Midbrain (tissue), 1 donor: ENCODE measurements at regions not wholly inside any gene's neighbourhood (a gene's known extent, or its start where the extent isn't known, plus 50 kb on each side); places are given as distances from the start of the nearest gene placed in this dataset.
"Not testable (repeated sequence)": the region's sequence is repeated elsewhere in the genome, so short reads cannot be mapped to it uniquely, and the experiment has no call there.

Experiments
- DNase-seq: peaks from one replicate; lab custom pipeline; 2025; lab: John Stamatoyannopoulos, UW

DNA sequence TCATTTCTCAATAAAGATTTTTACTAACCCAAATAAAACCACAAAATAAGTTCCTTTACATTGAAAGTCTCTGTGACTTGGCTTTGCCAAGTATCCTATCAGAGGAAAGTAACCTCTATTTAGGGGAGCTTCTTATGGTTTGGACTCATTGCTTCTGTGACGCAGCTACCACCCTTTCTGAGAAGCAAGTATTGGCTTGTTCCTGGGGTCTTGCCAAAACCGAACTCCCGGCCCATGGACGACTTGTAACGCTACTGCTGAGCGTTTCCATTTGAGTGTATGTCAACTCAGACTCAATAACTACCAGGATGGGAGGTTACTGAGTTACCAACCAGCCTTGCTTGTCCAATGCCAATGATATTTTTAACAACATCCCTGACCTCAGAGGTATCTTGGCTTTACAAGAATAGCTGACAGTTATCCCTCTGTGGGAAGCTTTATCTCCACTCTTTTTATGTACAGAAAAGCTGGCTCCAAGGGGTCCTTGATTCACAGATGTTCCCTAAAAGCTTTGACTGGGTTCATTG, 911.9 kb downstream of the TTLL7 start:
- DNase-seq = no peak

DNA sequence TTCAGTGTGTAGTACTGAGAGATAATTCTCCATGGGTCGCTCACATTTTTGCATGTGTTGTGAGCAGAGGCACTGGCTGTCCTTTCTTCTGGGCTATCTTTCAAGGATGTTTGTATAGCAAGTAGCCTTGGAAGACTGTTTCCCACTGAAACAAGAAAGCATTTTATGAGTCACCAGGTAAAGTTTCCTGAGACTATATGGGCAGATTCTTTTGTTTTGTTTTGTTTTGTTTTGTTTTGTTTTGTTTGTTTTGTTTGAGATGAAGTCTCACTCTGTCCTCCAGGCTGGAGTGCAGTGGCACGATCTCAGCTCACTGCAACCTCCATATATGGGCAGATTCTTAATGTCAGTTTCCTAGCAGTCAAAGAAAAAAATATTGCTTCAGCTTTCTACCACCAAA, 912.6 kb downstream of the TTLL7 start:
- no peak for DNase-seq

DNA sequence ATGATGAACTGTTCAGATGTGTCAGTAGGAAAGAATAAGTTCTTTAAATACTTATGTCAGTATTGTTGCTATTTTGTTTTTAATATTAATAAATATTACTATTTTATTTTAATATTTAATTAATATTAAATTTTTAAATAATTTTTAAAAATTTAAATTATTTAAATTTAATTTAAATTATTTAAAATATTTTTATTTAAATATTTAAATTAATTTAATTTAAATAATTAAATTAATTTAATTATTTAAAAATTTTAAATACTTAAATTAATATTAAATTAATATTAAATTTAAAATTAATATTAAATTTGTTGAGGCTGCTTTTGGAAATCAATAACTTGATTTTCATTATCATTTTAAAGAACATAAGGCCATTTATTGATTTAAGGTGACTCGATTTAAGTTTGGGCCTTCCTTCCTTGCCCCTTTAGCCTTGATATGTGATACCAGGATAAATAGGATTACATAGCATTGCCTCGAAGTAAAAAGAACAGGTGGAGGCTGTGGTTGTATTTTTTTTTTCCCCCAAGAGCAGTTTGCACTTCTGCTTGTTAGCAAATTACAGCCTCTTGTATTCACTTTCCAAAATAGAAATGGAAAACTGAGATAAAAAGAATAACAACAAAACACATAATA, 915.2 kb downstream of the TTLL7 start:
- DNase-seq = no peak

DNA sequence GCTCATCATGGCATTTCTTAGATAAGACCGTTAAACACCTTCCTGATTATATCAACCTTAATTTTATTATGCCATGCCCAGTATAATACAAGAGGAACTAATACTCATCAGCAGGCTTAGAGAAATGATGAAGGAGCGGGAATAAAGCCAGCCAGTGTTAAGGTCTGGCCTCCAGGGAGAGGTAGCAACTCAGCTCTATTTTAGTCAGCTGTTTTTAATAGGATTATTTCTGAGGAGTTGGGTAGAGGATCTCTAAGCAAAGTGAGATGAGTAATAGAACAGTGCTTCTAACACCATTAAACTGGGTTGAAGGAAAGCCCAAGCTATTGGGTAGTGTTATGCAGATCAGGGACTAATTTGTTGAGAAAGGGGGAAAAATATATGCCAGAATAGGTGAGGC, 921.5 kb downstream of the TTLL7 start:
- no peak for DNase-seq

DNA sequence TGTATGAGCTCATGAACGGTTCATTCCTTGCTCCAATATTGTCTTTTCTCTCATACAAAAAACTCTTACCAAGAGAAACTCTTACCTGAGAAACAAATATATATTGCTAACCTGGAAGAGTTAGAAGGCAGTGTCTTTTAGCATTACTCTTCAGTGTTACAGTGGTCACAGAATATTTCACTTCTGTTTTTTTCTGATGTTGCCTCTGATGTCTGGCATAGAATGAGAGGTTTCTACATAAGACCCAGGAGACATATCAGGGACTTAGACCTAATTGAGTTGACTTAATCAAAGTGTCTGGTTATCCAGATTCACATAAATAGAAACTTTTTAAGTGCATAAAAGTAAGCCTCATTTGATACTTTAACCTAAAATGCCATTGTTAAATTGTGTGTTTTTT, 923.8 kb downstream of the TTLL7 start:
- no peak for DNase-seq

DNA sequence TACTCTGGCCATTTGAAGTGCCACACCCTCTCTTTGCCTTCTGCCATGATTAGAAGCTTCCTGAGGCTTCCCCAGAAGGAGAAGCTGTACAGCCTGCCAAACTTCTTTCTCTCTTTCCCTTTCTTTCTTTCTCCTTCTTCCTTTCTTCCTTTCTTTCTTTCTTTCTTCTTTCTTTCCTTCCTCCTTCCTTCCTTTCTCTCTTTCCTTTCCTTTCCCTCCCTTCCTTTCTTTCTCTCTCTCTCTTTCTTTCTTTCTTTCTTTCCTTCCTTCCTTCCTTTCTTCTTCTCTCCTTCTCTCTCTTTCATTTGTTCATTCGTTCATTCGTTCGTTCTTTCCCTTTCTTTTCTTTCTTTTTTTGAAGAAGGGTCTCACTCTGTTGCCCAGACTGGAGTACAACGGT, 931.0 kb downstream of the TTLL7 start:
- no peak for DNase-seq

DNA sequence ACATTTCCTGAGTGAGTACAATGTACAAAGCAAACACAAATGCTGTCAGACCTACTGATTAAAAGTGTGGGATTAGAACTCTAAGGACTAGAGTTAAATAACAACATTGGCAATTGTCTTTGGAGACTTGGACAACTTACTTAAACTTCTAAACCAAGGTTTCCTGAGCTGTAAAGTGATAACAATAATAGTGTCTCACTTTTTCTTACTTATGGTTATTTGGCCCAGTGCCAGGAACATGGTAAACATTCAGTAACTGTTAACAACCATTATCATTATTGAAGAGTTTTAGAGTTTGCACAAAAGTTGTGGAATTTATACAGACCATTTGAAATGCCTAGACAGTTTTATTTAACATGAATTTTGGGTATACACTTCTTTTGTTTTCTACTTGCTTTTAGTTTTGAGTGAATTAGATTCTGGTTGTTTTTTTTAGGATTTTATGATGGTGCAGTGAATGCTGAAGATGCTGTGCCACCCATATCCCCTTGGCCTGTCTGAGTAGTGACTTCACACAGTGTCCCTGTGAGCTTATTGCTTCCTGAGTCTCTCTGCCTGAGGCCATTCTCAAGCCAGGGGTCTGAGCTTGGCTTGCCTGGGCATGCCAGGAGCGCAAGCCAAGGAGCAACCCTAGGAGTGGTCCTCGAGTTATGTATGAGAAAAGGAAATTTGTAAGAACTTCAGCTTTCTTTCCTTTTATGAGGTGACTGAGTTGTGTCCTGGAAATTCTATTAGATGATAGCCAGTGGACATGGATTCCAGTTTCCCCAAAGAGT, 932.8 kb downstream of the TTLL7 start:
- no peak for DNase-seq

DNA sequence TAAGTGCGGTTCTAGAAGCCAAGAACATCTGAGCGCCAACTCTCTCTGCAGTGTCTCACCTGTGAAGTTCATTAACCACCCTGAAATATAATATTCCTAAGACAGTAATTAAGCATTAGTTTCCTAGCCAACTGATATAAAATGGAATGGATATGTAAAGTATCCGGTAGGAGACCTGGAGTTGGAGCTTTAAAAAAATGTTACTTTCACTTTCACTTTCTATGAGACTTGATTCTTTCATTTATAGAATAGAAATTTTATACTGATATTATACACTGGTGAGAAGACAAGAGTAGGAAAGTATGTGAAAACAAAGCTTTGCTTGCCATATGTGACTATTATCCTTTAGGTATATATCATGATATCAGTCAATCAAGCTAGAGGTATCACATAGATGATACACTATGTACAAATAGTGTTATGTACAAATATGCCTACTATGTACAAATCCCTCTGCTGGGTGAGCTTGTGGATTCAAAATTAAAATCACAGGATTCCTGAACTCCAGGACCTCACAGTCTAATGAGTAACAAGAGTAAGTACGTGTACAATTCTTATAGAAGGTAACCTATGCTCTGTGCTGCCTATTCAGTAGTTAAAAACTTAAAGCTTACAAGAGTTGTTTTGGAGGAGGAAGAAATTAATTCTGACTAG, 934.2 kb downstream of the TTLL7 start:
- DNase-seq = no peak

DNA sequence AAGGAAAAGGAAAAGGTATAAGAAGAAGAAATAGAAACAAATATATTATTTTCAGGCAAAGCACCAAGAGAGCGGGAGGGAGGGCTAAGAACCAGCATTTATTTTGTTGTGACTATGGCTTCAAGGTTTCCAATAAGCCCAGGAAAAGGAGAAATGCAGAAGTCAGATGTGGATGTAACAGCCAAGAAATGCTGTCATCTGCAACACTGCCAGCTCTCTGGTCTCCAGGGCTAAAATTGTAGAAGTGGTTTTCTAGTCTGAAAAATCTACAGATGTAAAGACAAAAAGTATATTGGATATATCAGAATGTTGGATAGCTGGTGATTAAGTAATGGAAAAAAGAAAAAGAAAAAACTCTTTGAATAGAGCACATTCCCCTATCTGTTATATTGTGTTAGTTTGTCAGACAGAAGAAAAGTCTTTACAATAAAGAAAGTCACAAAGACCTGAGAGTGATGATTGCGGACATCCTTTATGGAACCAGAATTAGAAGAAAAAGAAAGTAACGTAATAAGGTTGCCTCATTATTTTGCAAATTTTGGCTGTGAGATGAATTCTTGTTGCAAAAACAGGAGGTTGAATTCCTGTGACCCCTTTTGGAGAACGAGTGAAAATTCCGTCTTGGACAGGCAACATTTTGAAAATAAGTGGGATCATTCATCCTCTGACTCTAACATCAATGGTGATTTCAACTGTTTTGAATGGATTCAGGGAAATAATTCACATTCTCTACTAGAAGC, 938.1 kb downstream of the TTLL7 start:
- no peak for DNase-seq

DNA sequence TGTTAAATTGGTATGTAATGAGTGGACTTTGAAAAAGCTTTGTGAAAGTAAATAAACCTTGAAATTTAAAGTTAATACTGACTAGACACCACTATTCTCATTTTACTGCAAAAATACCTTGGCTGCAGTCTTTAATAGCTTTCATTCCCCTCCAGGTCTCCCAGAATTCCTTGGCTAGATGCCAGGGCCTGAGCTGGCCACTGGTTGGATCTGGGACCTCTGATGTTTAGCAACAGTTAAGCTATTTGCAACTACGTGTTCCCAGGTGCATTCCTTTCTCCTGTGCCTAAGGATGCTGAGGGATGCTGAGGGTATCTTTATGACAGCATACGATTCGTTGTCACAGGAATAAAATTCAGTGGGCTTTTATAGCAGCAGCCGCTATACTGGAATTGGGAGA, 938.7 kb downstream of the TTLL7 start:
- DNase-seq = no peak

DNA sequence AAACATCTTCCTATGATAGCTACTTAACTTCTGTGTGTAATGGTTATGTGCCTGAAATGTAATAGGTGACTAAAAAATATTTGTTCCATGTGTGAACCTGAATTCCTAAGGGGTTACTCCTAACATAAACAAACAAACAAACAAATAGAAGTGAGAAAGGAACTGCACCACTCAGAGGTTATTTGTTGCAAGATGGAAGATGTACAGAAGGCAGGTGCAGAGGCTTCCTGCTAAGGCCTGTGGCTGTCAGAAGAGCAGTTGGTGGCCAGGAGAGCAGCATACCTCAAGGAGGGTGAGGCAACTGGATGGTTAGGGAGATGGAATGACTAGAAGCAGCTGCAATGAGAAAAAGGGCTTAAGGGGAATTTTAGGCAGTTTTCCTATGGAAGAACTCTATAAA, 940.6 kb downstream of the TTLL7 start:
- no peak for DNase-seq

DNA sequence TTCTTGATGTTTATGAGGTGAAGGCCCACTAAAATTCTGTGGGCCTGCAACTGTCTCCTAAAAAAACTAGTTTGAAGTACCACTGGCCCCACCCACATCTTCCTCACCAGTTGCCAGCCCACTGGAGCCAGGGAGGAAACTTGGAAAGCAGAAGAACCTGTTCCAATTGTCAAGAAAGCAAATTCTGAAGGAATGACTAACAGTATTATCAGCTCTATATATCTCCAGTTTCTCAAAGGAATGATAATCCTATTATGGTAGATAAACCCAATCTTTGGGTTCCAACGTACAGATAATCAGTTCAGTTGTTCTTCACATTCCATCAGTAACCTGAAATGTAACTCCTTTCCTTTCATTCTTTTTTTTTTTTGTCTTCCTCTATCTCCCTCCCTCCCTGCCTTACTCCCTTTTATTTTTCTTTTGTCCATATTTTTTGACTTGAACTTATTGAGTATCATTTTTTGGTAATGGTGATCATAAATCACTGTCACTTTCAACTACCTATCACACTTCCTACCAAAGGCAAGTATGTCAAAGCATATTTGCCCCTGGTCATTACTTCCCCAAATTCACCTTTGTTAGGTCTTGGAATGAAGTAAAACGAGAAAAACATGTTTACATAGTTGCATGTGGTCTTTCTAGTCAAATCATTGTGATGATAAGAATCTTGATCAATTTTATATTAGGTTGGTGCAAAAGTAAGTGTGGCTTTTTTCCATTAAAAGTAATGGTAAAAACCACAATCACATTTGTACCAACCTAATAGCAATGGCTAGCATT, 943.4 kb downstream of the TTLL7 start:
- DNase-seq = no peak

DNA sequence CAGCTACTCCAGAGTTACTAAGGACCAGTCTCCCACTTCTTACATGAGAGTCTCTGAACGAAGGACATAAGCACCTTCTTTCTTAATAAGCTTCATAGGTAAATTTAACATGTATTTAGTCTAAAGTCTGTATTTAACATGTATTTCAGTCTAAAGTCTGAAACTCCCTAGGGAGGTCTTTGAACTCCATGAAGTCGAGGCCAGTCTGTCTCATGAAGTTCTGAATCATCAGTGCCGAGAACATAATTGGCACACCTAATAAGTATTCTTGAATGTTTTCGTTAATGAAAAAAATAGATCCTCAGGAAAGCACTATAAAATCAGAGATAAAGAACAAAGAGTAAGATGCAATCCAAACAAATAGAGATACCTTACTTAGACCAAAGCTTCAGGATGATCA, 945.5 kb downstream of the TTLL7 start:
- no peak for DNase-seq

DNA sequence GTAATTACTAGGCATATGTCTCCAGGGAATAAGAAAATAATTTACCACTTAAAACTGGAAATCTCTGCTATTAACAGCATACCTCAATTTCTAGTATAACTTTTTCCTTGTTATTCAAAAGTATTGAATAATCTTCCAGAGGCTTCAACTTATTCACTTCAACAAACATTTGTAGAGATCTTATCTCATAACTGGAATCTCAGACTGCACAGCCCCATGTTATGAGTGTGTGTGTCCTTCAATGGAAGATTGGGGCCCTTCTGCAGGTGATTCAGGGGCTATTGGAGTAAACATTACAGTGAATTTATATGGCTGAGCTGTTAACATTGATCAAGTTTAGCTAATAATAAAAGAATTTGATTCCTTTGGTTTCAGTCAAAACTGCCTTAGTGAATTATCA, 946.1 kb downstream of the TTLL7 start:
- DNase-seq = no peak

DNA sequence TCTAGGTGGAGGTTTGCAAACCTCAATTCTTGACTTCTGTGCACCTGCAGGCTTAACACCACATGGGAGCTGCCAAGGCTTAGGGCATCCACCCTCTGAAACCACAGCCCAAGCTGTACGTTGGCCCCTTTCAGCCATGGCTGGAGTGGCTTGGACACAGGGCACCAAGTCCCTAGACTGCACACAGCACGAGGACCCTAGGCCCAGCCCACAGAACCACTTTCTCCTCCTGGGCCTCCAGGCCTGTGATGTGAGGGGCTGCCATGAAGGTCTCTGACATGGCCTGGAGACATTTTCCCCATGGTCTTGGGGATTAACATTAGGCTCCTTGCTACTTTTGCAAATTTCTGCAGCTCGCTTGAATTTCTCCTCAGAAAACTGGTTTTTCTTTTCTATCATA, 947.9 kb downstream of the TTLL7 start:
- not testable (repeated sequence) for DNase-seq

DNA sequence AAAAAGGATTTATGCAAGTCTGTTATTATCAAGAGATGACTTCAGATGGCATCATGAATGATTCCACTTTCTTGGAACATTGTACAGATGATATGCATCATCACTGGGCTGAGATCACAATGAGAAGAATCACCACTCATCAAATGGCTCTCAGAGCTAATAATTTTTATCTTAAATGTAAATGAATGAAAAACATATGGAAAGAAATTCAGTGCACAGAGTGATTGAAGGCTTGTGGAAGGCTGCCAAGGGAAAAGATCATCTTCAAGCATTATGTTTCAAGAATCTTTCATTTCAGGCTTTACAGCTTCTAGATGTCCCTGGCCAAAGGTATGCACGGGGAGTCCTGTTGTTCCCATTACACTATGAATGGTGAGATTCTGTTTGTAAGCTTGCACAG, 955.7 kb downstream of the TTLL7 start:
- no peak for DNase-seq

DNA sequence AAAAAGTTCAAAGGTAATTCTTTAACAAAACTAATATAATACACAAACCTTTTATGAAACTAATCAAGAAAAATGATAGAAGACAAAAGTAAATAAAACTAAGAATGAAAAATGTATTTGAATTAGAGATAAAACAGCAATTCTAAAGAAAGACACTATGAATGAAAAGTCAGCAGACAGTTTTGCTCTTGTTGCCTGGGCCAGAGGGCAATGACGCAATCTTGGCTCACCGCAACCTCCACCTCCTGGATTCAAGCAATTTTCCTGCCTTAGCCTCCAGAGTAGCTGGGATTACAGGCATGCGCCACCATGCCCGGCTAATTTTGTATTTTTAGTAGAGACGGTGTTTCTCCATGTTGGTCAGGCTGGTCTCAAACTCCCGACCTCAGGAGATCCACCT, 959.8 kb downstream of the TTLL7 start:
- not testable (repeated sequence) for DNase-seq

DNA sequence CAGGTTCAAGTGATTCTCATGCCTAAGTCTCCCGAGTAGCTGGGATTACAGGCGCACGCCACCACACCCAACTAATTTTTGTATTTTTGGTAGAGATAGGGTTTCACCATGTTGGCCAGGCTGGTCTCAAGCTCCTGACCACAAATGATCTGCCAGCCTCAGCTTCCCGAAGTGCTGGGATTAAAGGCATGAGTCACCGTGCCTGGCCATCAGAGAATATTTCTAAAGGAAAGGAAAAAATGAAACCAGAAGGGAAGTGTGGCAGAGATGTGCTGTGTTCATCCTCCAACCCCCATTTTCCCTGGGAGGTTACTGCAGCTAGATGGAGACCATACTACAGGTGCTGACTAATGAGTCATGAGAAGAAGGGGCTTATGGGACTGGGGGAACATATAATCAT, 964.1 kb downstream of the TTLL7 start:
- DNase-seq = no peak

DNA sequence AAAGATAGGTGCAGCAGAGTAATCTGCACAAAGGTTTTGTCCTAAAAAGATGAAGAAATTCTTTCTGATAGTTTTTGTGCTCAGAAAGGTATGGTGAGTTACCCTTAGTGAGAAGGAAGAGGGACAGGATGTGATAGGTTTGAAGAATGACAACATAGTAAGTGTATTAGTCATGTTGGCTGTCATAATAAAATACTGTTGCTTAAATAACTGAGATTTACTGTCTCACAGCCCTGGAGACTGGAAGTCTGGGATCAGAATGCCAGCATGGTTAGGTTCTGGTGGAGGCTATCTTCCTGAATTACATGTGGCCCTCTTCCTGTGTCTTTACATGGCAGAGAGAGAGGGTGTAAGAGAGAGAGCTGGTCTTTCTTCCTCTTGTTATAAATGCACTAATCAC, 965.2 kb downstream of the TTLL7 start:
- DNase-seq = no peak

DNA sequence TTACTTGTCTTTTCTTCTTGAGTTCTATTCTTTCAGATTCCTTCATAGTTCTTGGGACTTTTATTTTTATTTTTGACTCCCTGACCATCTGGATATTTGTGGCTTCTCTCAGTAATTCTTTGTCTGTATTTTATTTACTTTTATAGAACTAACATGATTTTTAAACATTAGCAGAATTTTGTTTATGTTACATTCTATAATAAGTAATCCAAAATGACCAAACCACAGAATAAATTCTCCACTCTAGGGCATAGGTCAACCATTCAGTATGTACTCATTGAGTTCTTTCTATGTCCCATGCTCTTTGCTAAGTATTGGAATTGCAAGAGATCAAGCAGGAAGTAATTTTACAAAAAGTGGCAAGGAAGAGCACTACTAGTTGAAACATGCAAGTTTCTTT, 969.0 kb downstream of the TTLL7 start:
- DNase-seq = no peak

DNA sequence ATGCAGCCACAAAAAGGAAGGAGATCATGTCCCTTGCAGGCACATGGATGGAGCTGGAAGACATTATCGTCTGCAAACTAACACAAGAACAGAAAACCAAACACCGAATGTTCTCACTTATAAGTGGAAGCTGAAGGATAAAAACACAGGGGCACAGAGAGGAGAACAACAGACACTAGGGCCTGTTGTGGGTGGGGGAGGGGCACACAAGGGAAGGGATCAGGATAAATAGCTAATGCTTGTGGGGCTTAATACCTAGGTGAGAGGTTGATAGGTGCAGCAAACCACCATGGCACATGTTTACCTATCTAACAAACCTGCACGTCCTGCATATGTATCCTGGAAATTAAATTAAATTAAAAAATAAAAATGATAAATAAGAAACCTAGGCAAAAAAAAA, 969.9 kb downstream of the TTLL7 start:
- no peak for DNase-seq

DNA sequence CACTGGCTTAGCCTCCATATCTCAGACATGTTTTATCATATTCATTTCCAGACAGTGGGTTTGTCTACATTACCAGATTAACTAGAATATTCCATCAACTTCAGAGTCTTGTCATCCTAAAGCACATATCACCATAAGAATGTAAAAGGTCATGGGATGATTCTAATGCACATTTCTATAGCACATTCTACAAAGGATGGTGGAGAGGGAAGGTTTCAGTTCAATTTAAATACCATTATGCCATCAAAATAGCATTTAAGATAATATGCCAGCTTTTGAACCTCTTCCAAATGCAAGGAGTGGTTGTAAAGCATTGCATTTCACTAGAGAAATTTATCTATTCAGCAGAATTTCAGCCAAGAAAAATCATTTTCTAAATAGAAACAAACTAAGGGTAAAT, 970.5 kb downstream of the TTLL7 start:
- DNase-seq = no peak
